H1 (cell line): ENCODE measurements at regions not wholly inside any gene's neighbourhood (a gene's known extent, or its start where the extent isn't known, plus 50 kb on each side); places are given as distances from the start of the nearest gene placed in this dataset.

ENCODE experiments used
- CBX5 ChIP-seq: fragments of 300-800, 300-1000 bp; sonication (generic); IDR thresholded peaks from 2 replicates; pipeline ENCODE4 v1.7.1; 2016; ENCODE audit warnings: antibody characterized with exemption, low read length, low read depth
- POU5F1 ChIP-seq: IDR thresholded peaks from 2 replicates; pipeline ENCODE4 v1.6.1; 2011; ENCODE audit warnings: low read depth, mild to moderate bottlenecking, low read length, moderate library complexity

- TF ChIP-seq CBX5 (no peak), POU5F1 (no peak)
Measured at GRCh38 chr11:25776238-25776637, 555.7 kb upstream of the ANO3 start (continued).
